22Rv1 (cell line): ENCODE measurements at regions not wholly inside any gene's neighbourhood (a gene's known extent, or its start where the extent isn't known, plus 50 kb on each side); places are given as distances from the start of the nearest gene placed in this dataset.

Experiments
- ZFX ChIP-seq: fragments of 450-650 bp; IDR thresholded peaks from 2 replicates; pipeline ENCODE4 v1.6.1; 2017; ENCODE audit warnings: antibody characterized with exemption, borderline replicate concordance
- TF ChIP-seq, protein P1 (sequence below): fragments of 450-650 bp; IDR thresholded peaks from 2 replicates; pipeline ENCODE4 v1.5.1; 2017; ENCODE audit warnings: mild to moderate bottlenecking

DNA sequence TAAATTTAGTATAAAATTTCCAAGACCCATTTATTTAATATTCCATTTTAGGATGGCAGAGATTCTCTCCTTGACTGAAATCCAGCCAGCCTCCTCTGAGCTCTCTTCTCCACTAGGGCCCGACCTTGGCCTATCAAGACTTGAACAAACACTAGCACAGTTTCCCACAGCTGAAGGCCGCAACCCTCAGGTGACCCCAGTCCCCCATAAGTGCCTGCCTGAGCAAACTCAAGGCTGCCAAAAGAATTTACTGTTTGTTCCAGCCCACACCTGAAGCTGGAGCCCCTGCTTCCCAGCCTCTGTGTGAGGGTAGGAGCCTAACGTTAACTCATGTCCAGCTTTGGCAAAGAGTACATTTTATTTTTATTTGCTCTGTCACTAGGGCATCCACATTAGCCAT is 629.0 kb upstream of the ZFP42 start:
- TF ChIP-seq, protein P1, sequence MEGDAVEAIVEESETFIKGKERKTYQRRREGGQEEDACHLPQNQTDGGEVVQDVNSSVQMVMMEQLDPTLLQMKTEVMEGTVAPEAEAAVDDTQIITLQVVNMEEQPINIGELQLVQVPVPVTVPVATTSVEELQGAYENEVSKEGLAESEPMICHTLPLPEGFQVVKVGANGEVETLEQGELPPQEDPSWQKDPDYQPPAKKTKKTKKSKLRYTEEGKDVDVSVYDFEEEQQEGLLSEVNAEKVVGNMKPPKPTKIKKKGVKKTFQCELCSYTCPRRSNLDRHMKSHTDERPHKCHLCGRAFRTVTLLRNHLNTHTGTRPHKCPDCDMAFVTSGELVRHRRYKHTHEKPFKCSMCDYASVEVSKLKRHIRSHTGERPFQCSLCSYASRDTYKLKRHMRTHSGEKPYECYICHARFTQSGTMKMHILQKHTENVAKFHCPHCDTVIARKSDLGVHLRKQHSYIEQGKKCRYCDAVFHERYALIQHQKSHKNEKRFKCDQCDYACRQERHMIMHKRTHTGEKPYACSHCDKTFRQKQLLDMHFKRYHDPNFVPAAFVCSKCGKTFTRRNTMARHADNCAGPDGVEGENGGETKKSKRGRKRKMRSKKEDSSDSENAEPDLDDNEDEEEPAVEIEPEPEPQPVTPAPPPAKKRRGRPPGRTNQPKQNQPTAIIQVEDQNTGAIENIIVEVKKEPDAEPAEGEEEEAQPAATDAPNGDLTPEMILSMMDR, result no peak
- no peak for TF ChIP-seq ZFX
